Fibroblast of lung (primary cell): ENCODE measurements at regions not wholly inside any gene's neighbourhood (a gene's known extent, or its start where the extent isn't known, plus 50 kb on each side); places are given as distances from the start of the nearest gene placed in this dataset.

Source experiments
- CTCF ChIP-seq, 2 donors: IDR thresholded peaks in 1 of 2; conservative IDR thresholded peaks in 1 of 2; 1 replicate in 1 of 2; 2 replicates in 1 of 2; pipeline ENCODE4 v1.5.1; 2011 to 2012; ENCODE audit warnings: low read length in 2 of 2, control low read depth in 1 of 2, inconsistent platforms in 1 of 2, low read depth in 1 of 2, mild to moderate bottlenecking in 1 of 2
- EZH2 ChIP-seq: IDR thresholded peaks from 2 replicates; pipeline ENCODE4 v1.5.1; 2012; ENCODE audit warnings: low read length, control low read depth, mild to moderate bottlenecking; ENCODE audit errors: missing control alignments

GRCh38 chr4:137692205-137692604, 159.9 kb upstream of the PCDH18 start:
- no peak for TF ChIP-seq CTCF (conservative IDR thresholded peaks at IDR 0.05 in 1 of 2, IDR thresholded peaks at IDR 0.05 in 1 of 2; ENCODE audit: low read depth in 1 of 2, low read length in 2 of 2)
- no peak for TF ChIP-seq EZH2
